ENCODE measurements at regions not wholly inside any gene's neighbourhood (a gene's known extent, or its start where the extent isn't known, plus 50 kb on each side); places are given as distances from the start of the nearest gene placed in this dataset.

DNA sequence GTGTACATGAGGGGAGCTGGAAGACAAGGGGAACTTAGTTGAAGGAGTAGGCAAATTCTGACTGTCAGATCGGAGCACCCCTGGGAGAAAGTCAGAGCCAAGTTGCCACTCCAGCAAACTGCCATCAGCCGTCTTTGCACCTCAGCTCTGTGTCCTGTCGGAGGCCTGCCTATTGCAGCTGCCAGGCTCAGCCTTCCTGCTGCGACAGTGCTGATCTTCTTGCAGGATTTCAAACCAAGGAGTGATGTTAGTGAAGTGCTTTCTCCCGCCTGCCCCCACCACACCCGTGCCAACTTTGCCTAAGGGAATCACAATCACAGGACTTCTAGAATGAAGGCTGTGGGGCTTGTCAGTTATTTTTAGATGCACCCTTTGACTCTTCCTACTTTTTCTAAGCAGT lies 185.3 kb downstream of the KIT start:
- no peak for TF ChIP-seq CTCF (IDR thresholded peaks at IDR 0.05)
- no peak for TF ChIP-seq POLR2A (IDR thresholded peaks at IDR 0.05)

All from uterus (tissue), 2 donors.